HG03571 (cell line): ENCODE measurements at regions not wholly inside any gene's neighbourhood (a gene's known extent, or its start where the extent isn't known, plus 50 kb on each side); places are given as distances from the start of the nearest gene placed in this dataset.
"Not testable (repeated sequence)": the region's sequence is repeated elsewhere in the genome, so short reads cannot be mapped to it uniquely, and the experiment has no call there.

Source experiments
- ATAC-seq: cut with Tn5 transposase; IDR thresholded peaks from one replicate; pipeline ENCODE4 v1.9.1; 2021; ENCODE audit not compliant: unreplicated experiment

GRCh38 chr1:238484121-238484520 is 593.4 kb upstream of the ZP4 start:
- ATAC-seq, result no peak

GRCh38 chr1:238476841-238477240 is 586.1 kb upstream of the ZP4 start:
- no peak for ATAC-seq

GRCh38 chr1:238475712-238476111 is 585.0 kb upstream of the ZP4 start:
- no peak for ATAC-seq

GRCh38 chr1:238474263-238474662 is 583.5 kb upstream of the ZP4 start:
- ATAC-seq, result no peak

GRCh38 chr1:238469146-238469631 is 578.5 kb upstream of the ZP4 start:
- ATAC-seq, result no peak

- no peak for ATAC-seq
These were observed 577.3 kb upstream of the ZP4 start for GRCh38 chr1:238468068-238468467.

GRCh38 chr1:238466459-238466858 is 575.7 kb upstream of the ZP4 start:
- no peak for ATAC-seq

GRCh38 chr1:238465449-238465848 is 574.7 kb upstream of the ZP4 start:
- no peak for ATAC-seq

- no peak for ATAC-seq
These were observed 568.2 kb upstream of the ZP4 start for GRCh38 chr1:238458899-238459298.

GRCh38 chr1:238457610-238458009 is 566.9 kb upstream of the ZP4 start:
- no peak for ATAC-seq

- ATAC-seq, result no peak
These were observed 561.1 kb upstream of the ZP4 start for GRCh38 chr1:238451781-238452310.

- no peak for ATAC-seq
These were observed 560.3 kb upstream of the ZP4 start for GRCh38 chr1:238450976-238451375.

GRCh38 chr1:238443687-238444086 is 553.0 kb upstream of the ZP4 start:
- no peak for ATAC-seq

GRCh38 chr1:238439511-238439910 is 548.8 kb upstream of the ZP4 start:
- no peak for ATAC-seq

- no peak for ATAC-seq
These were observed 547.9 kb upstream of the ZP4 start for GRCh38 chr1:238438311-238439270.

- not testable (repeated sequence) for ATAC-seq
These were observed 539.0 kb upstream of the ZP4 start for GRCh38 chr1:238429703-238430102.

- ATAC-seq, result no peak
These were observed 528.5 kb upstream of the ZP4 start for GRCh38 chr1:238419209-238419608.

GRCh38 chr1:238409932-238410331 is 519.2 kb upstream of the ZP4 start:
- ATAC-seq, result no peak

- no peak for ATAC-seq
These were observed 518.6 kb upstream of the ZP4 start for GRCh38 chr1:238409191-238409850.

GRCh38 chr1:238408737-238409136 is 518.0 kb upstream of the ZP4 start:
- ATAC-seq, result no peak

GRCh38 chr1:238406098-238406860 is 515.6 kb upstream of the ZP4 start:
- no peak for ATAC-seq
